ENCODE measurements at regions not wholly inside any gene's neighbourhood (a gene's known extent, or its start where the extent isn't known, plus 50 kb on each side); places are given as distances from the start of the nearest gene placed in this dataset.

DNA sequence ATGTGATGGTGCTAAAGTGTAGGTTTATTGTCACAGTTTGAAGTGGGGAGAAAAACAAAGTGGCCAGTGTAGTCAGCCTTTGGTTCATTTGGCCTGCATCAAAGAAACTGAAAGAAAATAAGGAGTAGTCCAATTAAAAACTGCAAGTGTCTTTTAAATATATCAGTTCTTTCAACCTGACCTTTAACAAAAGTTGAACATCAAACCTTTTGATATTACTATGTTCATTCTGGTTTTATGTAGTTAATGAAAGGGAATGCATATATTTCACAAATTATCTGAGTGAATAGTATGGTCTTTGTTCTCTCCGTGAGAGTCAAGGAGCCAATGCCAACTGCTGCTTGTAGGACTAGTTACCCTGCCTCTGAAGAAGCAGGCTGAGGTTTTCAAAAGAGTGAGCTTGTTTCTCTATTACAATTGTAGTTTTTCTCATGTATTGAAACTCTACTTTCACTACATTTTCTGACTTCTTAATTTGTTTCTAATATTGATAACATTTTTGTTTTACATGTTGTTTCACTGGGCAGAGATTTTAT, 1160.8 kb upstream of the LRRTM3 start:
- no peak for DNase-seq (ENCODE audit: low spot score)
- no peak overlapping the region for H3K4me3 Mint-ChIP-seq (ENCODE audit: unreplicated experiment)
- TF ChIP-seq, protein P1, sequence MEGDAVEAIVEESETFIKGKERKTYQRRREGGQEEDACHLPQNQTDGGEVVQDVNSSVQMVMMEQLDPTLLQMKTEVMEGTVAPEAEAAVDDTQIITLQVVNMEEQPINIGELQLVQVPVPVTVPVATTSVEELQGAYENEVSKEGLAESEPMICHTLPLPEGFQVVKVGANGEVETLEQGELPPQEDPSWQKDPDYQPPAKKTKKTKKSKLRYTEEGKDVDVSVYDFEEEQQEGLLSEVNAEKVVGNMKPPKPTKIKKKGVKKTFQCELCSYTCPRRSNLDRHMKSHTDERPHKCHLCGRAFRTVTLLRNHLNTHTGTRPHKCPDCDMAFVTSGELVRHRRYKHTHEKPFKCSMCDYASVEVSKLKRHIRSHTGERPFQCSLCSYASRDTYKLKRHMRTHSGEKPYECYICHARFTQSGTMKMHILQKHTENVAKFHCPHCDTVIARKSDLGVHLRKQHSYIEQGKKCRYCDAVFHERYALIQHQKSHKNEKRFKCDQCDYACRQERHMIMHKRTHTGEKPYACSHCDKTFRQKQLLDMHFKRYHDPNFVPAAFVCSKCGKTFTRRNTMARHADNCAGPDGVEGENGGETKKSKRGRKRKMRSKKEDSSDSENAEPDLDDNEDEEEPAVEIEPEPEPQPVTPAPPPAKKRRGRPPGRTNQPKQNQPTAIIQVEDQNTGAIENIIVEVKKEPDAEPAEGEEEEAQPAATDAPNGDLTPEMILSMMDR (IDR thresholded peaks at IDR 0.05): no peak
- H3K36me3 Mint-ChIP-seq (ENCODE audit: low read depth): no peaks in the 10 kb centered on the region
- peaks cover 4% of the 10 kb centered on the region for H3K4me1 Mint-ChIP-seq (ENCODE audit: low read depth)
- H3K9me3 Mint-ChIP-seq (ENCODE audit: low read depth): no peaks in the 10 kb centered on the region
- H3K27ac Mint-ChIP-seq (ENCODE audit: unreplicated experiment): no peak overlapping the region
- no peaks in the 10 kb centered on the region for H3K27me3 Mint-ChIP-seq (ENCODE audit: low read depth)

DNA sequence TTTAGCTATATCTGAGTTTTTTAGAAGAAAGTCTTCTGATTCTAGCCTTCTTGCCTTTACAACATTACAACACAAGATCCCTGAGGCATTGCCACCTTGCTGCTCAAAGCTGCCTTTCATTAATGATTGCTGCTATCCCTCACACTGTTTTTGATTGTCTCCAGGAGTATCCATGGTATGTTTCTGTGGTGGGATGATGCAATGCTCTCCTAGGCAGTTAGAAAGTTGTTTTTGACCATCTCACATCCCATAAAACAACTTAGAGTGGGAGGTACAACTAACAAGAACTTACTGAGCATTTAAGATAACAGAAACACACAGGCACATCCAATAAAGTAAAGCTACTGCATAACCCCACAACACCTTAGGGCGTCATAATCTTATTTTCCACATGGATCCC, 1156.0 kb upstream of the LRRTM3 start:
- Mint-ChIP-seq H3K27me3 (ENCODE audit: low read depth) (no peaks in the 10 kb centered on the region), H3K9me3 (ENCODE audit: low read depth) (peaks cover 4% of the 10 kb centered on the region), H3K36me3 (ENCODE audit: low read depth) (no peaks in the 10 kb centered on the region), H3K27ac (ENCODE audit: unreplicated experiment) (no peak overlapping the region), H3K4me1 (ENCODE audit: low read depth) (peaks cover 4% of the 10 kb centered on the region), H3K4me3 (ENCODE audit: unreplicated experiment) (no peak overlapping the region)
- TF ChIP-seq, protein P1 (IDR thresholded peaks at IDR 0.05): no peak
- DNase-seq (ENCODE audit: low spot score): no peak

DNA sequence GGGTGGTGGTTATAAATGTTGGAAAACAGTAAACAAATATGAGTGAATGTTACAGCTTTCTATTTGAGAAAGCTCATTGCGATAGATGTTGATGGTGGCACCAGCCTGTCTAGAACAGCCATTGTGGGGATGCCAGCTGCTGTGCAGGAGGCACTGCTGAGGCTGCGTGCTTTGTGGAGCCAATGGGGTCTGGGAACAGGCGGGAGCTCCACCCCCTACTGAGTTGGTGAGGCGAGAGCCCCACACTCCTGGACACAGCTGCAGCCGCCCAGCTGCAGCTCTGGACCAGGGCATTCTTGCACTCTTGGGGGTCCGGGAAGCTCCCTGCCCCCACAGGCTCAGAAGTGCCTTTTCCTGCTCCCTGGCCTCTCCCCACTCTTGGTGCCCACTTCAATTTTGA, 1147.1 kb upstream of the LRRTM3 start:
- no peaks in the 10 kb centered on the region for H3K36me3 Mint-ChIP-seq (ENCODE audit: low read depth)
- DNase-seq (ENCODE audit: low spot score): no peak
- no peaks in the 10 kb centered on the region for H3K9me3 Mint-ChIP-seq (ENCODE audit: low read depth)
- no peak overlapping the region for H3K27ac Mint-ChIP-seq (ENCODE audit: unreplicated experiment)
- H3K4me3 Mint-ChIP-seq (ENCODE audit: unreplicated experiment): no peak overlapping the region
- H3K27me3 Mint-ChIP-seq (ENCODE audit: low read depth): peaks cover 4% of the 10 kb centered on the region
- no peaks in the 10 kb centered on the region for H3K4me1 Mint-ChIP-seq (ENCODE audit: low read depth)
- TF ChIP-seq, protein P1 (IDR thresholded peaks at IDR 0.05): no peak

DNA sequence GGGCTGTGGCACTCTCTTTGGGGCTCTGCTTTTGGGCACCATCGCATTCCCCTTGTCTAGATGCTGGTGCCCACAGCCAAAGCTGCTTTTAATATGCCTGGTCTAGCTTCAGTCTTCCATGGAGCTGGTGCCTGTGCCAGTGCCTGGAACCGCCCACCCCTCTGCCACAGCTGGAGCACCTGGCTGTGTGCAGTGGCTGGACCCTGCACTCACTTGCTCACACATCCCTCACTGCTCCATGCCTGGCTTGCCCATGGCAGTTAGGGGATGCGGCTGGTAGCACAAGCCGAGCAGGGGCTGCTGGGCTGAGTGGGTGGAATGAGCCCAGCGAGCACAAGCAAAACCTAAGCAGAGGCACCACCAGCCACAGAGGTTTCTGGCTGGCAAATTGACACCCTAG, 1145.9 kb upstream of the LRRTM3 start:
- H3K4me1 Mint-ChIP-seq (ENCODE audit: low read depth): no peaks in the 10 kb centered on the region
- H3K36me3 Mint-ChIP-seq (ENCODE audit: low read depth): no peaks in the 10 kb centered on the region
- peaks cover 4% of the 10 kb centered on the region for H3K27me3 Mint-ChIP-seq (ENCODE audit: low read depth)
- H3K27ac Mint-ChIP-seq (ENCODE audit: unreplicated experiment): no peak overlapping the region
- H3K4me3 Mint-ChIP-seq (ENCODE audit: unreplicated experiment): no peak overlapping the region
- H3K9me3 Mint-ChIP-seq (ENCODE audit: low read depth): no peaks in the 10 kb centered on the region
- no peak for DNase-seq (ENCODE audit: low spot score)
- TF ChIP-seq, protein P1 (IDR thresholded peaks at IDR 0.05): no peak

DNA sequence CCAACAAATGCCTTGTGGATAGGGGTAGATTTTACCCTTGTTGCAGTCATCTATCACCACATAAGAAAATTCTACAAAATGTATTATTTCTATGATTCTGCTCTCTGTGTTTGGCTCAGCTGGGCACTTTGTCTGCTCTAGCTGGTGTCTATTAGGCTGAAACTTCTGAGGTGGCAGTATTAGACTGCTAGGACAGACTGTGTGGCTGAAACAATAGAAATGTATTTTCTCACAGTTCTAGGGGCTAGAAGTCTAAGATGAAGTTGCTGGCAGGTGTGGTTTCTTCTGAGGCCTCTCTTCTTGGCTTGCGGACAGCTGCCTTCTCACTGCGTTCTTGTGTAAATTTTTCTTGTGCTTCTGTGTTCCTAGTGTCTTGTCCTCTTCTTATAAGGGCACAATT, 1139.6 kb upstream of the LRRTM3 start:
- TF ChIP-seq, protein P1 (IDR thresholded peaks at IDR 0.05): no peak
- Mint-ChIP-seq H3K27me3 (ENCODE audit: low read depth) (peaks cover 4% of the 10 kb centered on the region), H3K9me3 (ENCODE audit: low read depth) (no peaks in the 10 kb centered on the region), H3K4me3 (ENCODE audit: unreplicated experiment) (no peak overlapping the region), H3K4me1 (ENCODE audit: low read depth) (peaks cover 14% of the 10 kb centered on the region), H3K27ac (ENCODE audit: unreplicated experiment) (no peak overlapping the region), H3K36me3 (ENCODE audit: low read depth) (no peaks in the 10 kb centered on the region)
- DNase-seq (ENCODE audit: low spot score): no peak
